ENCODE measurements at regions not wholly inside any gene's neighbourhood (a gene's known extent, or its start where the extent isn't known, plus 50 kb on each side); places are given as distances from the start of the nearest gene placed in this dataset.
"Not testable (repeated sequence)": the region's sequence is repeated elsewhere in the genome, so short reads cannot be mapped to it uniquely, and the experiment has no call there.

DNA sequence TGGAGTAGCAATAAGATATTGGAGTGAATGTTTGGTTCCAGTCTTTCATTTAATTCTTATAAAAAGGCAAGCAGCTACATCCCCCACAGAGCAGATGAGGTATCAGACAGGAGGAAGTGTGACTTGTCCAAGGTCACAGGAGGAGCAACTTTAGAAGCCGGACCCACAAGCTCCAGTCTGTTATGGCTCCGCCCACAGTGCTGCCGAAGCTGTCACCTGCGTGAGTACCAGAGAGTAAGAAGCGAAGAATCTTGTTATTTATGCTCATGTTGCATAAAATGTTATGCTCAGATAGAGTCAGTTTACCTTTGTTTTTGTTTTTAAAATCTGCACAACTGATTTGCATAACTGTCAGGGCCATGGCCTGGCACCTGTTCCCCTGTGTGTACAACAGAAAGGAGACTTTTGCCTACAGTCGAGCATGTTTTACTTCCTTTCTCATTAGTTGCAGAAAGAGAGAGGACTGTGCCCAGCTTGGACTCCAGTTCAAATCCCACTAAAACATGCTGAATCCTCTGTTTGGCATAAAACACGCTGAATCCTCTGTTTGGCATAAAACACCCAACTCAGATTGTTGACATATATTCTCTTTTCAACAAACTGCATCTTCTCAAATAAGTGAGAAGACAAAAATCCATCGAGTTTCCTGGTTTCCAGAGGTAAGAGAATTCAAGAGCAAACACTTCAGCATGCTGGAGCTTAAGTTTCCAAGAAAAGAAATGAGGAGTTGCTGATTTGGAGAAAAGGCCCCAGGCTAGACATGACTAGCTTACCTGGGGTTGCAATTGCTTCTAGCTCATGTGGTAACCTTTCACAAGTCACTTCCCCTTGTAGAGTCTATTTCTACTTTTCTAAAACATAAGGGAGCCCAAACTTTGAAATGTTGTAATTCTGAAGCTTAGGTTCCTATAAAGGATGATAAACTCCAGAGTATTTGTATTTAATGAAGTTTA lies 409.8 kb upstream of the ZMIZ1 start:
- no peak for DNase-seq

DNA sequence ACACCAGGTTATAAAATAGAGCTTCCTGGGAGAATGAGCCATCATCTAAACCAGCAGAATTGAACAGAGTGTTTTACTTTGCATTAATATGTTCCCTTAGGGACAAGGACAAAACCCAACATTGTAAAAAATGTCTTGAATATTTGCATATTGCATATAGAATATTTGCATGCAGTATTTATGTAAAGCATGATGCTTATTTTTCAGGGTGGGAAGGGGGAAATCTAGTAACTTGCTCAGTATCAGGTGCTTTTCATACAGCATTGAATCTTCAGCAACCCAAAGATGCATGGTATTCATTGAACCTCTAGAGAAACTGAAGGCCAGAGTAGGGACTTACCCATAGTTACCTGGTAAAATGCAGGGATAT lies 409.2 kb upstream of the ZMIZ1 start:
- no peak for DNase-seq

GRCh38 chr10:78660446-78661106 lies 408.2 kb upstream of the ZMIZ1 start:
- DNase-seq: no peak

GRCh38 chr10:78663721-78664120 lies 405.0 kb upstream of the ZMIZ1 start:
- no peak for DNase-seq

GRCh38 chr10:78664929-78665553 lies 403.7 kb upstream of the ZMIZ1 start:
- DNase-seq: peak in 1 of 5 experiments; percentile 19

- DNase-seq: no peak
Measured at GRCh38 chr10:78672918-78673317, 395.8 kb upstream of the ZMIZ1 start.

GRCh38 chr10:78681141-78681540 lies 387.6 kb upstream of the ZMIZ1 start:
- not testable (repeated sequence) for DNase-seq

GRCh38 chr10:78681986-78682385 lies 386.8 kb upstream of the ZMIZ1 start:
- DNase-seq: not testable (repeated sequence)

DNA sequence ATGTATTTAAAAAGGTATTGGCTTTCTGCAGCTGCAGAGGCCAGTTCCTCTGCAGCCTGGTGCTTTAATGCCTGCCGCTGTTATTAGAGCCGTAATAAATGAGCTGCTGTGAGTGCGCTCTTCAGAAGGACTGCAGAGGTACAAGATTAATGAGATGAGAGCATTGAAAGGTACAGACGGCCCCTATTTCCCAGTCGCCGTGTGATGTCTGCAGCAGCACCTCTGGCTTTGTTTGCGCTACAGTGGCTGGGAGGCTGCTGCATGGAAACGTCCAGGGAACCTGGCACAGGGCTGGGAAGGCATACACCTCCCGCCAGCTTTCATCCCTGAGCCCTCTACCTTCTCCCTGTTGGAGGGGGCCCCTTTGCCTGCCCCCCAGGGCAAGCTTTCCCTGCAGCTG lies 383.8 kb upstream of the ZMIZ1 start:
- no peak for DNase-seq

DNA sequence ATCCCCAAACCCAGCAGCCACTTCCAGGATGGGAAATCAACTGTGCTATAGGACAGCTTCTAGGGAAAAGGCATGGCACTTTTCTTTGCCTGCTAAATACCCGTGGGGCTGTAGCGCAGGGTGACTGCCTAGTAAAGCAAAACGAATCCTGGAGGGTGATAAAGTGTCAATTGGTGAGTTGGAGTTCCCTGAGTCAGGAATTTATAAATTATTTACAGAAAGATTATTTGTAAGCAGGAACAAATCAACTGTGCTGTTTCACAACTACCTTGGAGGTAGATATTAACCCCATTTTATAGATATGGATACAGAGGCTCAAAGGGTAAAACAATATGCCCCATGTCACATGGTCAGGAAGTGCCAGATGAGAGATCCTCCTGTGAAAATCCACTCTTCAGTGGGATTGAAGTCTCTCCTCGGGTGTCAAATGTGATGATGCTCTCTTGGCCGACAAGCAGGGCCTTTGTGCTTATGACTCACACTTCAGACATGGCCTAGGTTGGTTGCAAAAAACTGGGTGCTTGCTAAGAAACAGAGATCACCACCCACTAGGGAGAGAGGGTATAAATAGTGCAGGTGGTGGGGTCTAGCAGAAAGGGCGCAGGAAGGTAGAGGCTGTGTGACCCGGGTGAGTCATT lies 383.2 kb upstream of the ZMIZ1 start:
- no peak for DNase-seq

GRCh38 chr10:78686444-78687060 lies 382.2 kb upstream of the ZMIZ1 start:
- DNase-seq: no peak

- DNase-seq: no peak
Measured at GRCh38 chr10:78687626-78688025, 381.1 kb upstream of the ZMIZ1 start.

DNA sequence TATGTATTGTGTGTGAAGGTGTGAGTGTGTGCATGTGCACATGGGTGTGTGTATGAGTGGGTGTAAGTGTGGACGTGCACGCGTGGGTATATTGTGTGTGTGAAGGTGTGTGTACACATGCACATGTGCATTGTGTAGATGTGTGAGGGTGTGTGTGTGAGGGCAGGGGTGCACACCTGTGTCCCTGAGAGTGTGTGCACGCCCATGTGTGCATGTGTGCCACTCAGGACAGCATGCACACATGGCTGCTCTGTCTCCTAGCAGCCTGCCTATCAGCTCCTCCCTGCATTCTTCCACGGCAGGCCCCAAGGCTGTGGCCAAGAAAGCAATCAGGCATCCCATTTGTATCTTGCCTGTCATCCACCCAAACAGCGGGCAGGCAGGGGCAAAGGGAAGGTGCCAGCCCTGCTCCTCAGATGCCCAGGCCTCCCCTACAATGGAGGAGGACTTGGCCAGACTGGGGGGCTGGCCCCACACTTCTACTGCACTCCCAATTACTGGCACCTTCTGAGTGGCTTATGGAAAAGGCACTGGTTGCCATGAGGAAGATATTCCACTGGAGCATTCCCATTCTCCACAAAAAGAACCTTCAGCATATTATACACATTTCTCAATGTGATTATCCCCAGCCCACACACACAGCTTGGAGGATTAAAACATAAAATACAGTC lies 380.4 kb upstream of the ZMIZ1 start:
- no peak for DNase-seq

GRCh38 chr10:78688901-78689583 lies 379.7 kb upstream of the ZMIZ1 start:
- no peak for DNase-seq

- no peak for DNase-seq
Measured at GRCh38 chr10:78689584-78689935, 379.2 kb upstream of the ZMIZ1 start.

- DNase-seq: no peak
Measured at GRCh38 chr10:78690354-78691111, 378.2 kb upstream of the ZMIZ1 start.

- DNase-seq: no peak
Measured at GRCh38 chr10:78691301-78692030, 377.3 kb upstream of the ZMIZ1 start.

- DNase-seq: no peak
Measured at GRCh38 chr10:78692071-78692470, 376.7 kb upstream of the ZMIZ1 start.

DNA sequence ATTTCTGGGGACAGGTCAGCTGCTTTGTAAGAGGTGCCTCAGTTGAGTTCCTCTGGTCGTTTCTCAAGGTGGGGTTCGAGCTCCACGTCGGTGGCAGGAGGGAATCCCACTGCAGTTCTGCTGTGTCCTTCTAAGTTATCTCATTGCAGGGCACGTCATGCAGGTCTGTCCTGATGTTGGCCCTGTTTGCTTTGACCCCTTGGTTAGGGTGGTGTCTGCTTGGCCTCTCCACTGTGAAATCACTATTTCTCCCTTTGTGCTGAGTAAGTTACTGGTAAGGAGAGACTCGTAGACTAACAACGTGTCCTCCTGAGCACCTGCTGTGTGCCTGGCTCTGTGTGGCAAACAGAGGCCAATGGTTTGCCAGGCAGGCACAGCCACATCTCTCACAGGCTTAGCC lies 372.9 kb upstream of the ZMIZ1 start:
- DNase-seq: no peak

DNA sequence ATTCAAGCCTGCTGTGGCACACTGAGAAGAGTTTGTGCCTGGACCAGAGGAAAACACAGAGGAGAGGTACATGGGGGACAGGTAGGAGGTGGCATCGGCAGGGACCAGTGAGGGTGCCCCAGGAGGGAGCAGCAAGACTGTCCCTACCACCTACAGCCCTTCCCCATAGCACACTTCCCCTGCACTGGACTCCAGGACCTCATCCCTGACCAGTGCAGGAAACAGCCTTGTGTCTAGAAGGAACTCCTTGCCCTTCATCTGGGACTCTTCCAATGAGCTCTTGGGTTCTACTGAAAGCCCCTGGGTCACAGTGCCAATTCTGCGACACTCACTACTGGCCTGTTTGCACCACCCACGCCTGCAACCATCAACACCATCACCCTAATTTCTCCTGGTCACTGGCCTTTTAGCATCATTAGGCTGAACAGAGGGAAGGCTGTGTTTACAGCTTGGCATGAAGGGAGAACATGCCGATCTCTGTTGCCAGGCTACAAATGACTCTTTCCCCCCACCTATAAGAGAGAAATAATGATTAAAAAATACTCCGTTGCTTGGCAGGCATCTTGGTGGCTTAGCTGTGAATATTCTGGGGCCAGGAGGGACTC lies 371.9 kb upstream of the ZMIZ1 start:
- no peak for DNase-seq
